H9 (cell line): ENCODE measurements at regions not wholly inside any gene's neighbourhood (a gene's known extent, or its start where the extent isn't known, plus 50 kb on each side); places are given as distances from the start of the nearest gene placed in this dataset.

Source experiments
- DNase-seq: peaks from one replicate; pipeline ENCODE4 v3.0.0-alpha.2; 2017
- H2AFZ ChIP-seq: one replicate; pipeline ENCODE4 v1.6.1; 2013; ENCODE audit warnings: mild to moderate bottlenecking, low read length, control low read depth, moderate library complexity
- H2AK5ac ChIP-seq: 2 replicates; pipeline ENCODE4 v1.6.1; 2013; ENCODE audit warnings: low read length, control low read depth, mixed read lengths; ENCODE audit not compliant: insufficient read length
- H2BK120ac ChIP-seq: one replicate; pipeline ENCODE4 v1.6.1; 2013; ENCODE audit warnings: low read depth, mild to moderate bottlenecking, low read length, control low read depth, inconsistent platforms; ENCODE audit not compliant: poor library complexity, severe bottlenecking
- H2BK12ac ChIP-seq: 2 replicates; pipeline ENCODE4 v1.6.1; 2013; ENCODE audit warnings: low read length, control low read depth, mixed read lengths, low read depth; ENCODE audit not compliant: insufficient read length
- H2BK15ac ChIP-seq: 2 replicates; pipeline ENCODE4 v1.6.1; 2013; ENCODE audit warnings: low read depth, low read length, control low read depth
- H2BK20ac ChIP-seq: one replicate; pipeline ENCODE4 v1.6.1; 2013; ENCODE audit warnings: low read depth, mild to moderate bottlenecking, low read length, control low read depth, inconsistent platforms; ENCODE audit not compliant: poor library complexity, severe bottlenecking
- H2BK5ac ChIP-seq: 2 replicates; pipeline ENCODE4 v1.6.1; 2013; ENCODE audit warnings: low read length, control low read depth, mixed read lengths; ENCODE audit not compliant: insufficient read length
- H3K14ac ChIP-seq: 2 replicates; pipeline ENCODE4 v1.6.1; 2013; ENCODE audit warnings: low read length, control low read depth; ENCODE audit not compliant: insufficient read depth
- H3K18ac ChIP-seq: 2 replicates; pipeline ENCODE4 v1.6.1; 2013; ENCODE audit warnings: low read depth, mild to moderate bottlenecking, mixed read lengths, low read length, control low read depth; ENCODE audit not compliant: insufficient read length
- H3K23ac ChIP-seq: 2 replicates; pipeline ENCODE4 v1.6.1; 2013; ENCODE audit warnings: low read length, control low read depth, mixed read lengths, low read depth; ENCODE audit not compliant: insufficient read length
- H3K23me2 ChIP-seq: 2 replicates; pipeline ENCODE4 v1.6.1; 2013; ENCODE audit warnings: low read depth, mild to moderate bottlenecking, mixed read lengths, low read length, control low read depth; ENCODE audit not compliant: insufficient read length, poor library complexity, severe bottlenecking
- H3K27ac ChIP-seq: 2 replicates; pipeline ENCODE4 v1.5.1; 2013; ENCODE audit warnings: low read length, control low read depth, mixed read lengths, low read depth; ENCODE audit not compliant: insufficient read length
- H3K27me3 ChIP-seq: 2 replicates; pipeline ENCODE4 v1.6.1; 2013; ENCODE audit warnings: low read length, control low read depth, inconsistent platforms; ENCODE audit not compliant: insufficient read depth
- H3K4ac ChIP-seq: 2 replicates; pipeline ENCODE4 v1.6.1; 2013; ENCODE audit warnings: low read depth, mild to moderate bottlenecking, control low read depth, inconsistent platforms, low read length, moderate library complexity
- H3K4me1 ChIP-seq: 2 replicates; pipeline ENCODE4 v1.6.1; 2013; ENCODE audit warnings: low read length, control low read depth, inconsistent platforms; ENCODE audit not compliant: insufficient read depth
- H3K4me2 ChIP-seq: 2 replicates; pipeline ENCODE4 v1.6.1; 2013; ENCODE audit warnings: low read length, control low read depth, mixed read lengths; ENCODE audit not compliant: insufficient read length, insufficient read depth
- H3K56ac ChIP-seq: 2 replicates; pipeline ENCODE4 v1.6.1; 2013; ENCODE audit warnings: low read depth, mild to moderate bottlenecking, mixed read lengths, low read length, control low read depth; ENCODE audit not compliant: insufficient read length
- H3K79me1 ChIP-seq: 2 replicates; pipeline ENCODE4 v1.6.1; 2013; ENCODE audit warnings: low read depth, mild to moderate bottlenecking, moderate library complexity, low read length, control low read depth, inconsistent platforms; ENCODE audit not compliant: insufficient read depth, poor library complexity, severe bottlenecking
- H3K79me2 ChIP-seq: 2 replicates; pipeline ENCODE4 v1.6.1; 2013; ENCODE audit warnings: low read length, control low read depth, inconsistent platforms; ENCODE audit not compliant: insufficient read depth
- H3K9ac ChIP-seq: 2 replicates; pipeline ENCODE4 v1.6.1; 2013; ENCODE audit warnings: low read length, control low read depth, mixed read lengths; ENCODE audit not compliant: insufficient read length; ENCODE audit errors: extremely low read depth
- H3K9me3 ChIP-seq: one replicate; pipeline ENCODE4 v1.6.1; 2013; ENCODE audit warnings: low read depth, low read length, inconsistent platforms; ENCODE audit not compliant: control insufficient read depth
- H3T11ph ChIP-seq: one replicate; pipeline ENCODE4 v1.6.1; 2013; ENCODE audit warnings: mild to moderate bottlenecking, low read length, control low read depth, inconsistent platforms
- H4K20me1 ChIP-seq: one replicate; pipeline ENCODE4 v1.6.1; 2013; ENCODE audit not compliant: control insufficient read depth, insufficient read length, insufficient read depth
- H4K5ac ChIP-seq: 2 replicates; pipeline ENCODE4 v1.6.1; 2013; ENCODE audit warnings: low read depth, mild to moderate bottlenecking, mixed read lengths, low read length, control low read depth; ENCODE audit not compliant: insufficient read length
- H4K8ac ChIP-seq: replicated peaks from 2 replicates; pipeline ENCODE4 v1.6.1; 2013; ENCODE audit warnings: low read length, control low read depth, mixed read lengths, low read depth; ENCODE audit not compliant: insufficient read length
- H4K91ac ChIP-seq: 2 replicates; pipeline ENCODE4 v1.6.1; 2013; ENCODE audit warnings: low read depth, mild to moderate bottlenecking, moderate library complexity, mixed read lengths, low read length, control low read depth; ENCODE audit not compliant: insufficient read length
- H3K27ac Mint-ChIP-seq, 3 experiments: 2 replicates in 2 of 3; 3 replicates in 1 of 3; pipeline ENCODE4 v1.8.0; 2020 to 2021; ENCODE audit warnings: mixed read lengths in 3 of 3, mild to moderate bottlenecking in 1 of 3, moderate library complexity in 1 of 3
- H3K27me3 Mint-ChIP-seq: 2 replicates; pipeline ENCODE4 v1.8.0; 2021; ENCODE audit warnings: low read depth, mild to moderate bottlenecking, moderate library complexity, mixed read lengths
- H3K36me3 Mint-ChIP-seq, 3 experiments: 2 replicates in 2 of 3; 3 replicates in 1 of 3; pipeline ENCODE4 v1.8.0; 2020 to 2021; ENCODE audit warnings: low read depth in 3 of 3, mixed read lengths in 3 of 3; ENCODE audit not compliant: insufficient read depth in 1 of 3
- H3K4me1 Mint-ChIP-seq, 2 experiments: 2 replicates each; pipeline ENCODE4 v1.8.0; 2020; ENCODE audit warnings: mixed read lengths in 2 of 2
- H3K4me3 Mint-ChIP-seq, 2 experiments: 2 replicates in 1 of 2; 3 replicates in 1 of 2; pipeline ENCODE4 v1.8.0; 2020 to 2021; ENCODE audit warnings: mild to moderate bottlenecking in 2 of 2, mixed read lengths in 2 of 2, moderate library complexity in 1 of 2
- H3K9me3 Mint-ChIP-seq, 2 experiments: 2 replicates in 1 of 2; 3 replicates in 1 of 2; pipeline ENCODE4 v1.8.0; 2020; ENCODE audit warnings: mild to moderate bottlenecking in 2 of 2, mixed read lengths in 2 of 2, moderate library complexity in 1 of 2
- WGBS: extraction: QIAGEN DNeasy Blood & Tissue Kit; methylation state at CpG from one replicate; pipeline ENCODE4 v1.1.7; 2013; ENCODE audit warnings: missing lambda C conversion rate, low lambda C conversion rate, mixed read lengths; ENCODE audit not compliant: insufficient read length; ENCODE audit errors: extremely low coverage; 5-methylcytosine and 5-hydroxymethylcytosine counted together
- TF ChIP-seq, protein P1 (sequence below): fragments of 200-600 bp; sonication (generic); conservative IDR thresholded peaks from 3 replicates; pipeline ENCODE4 v1.8.0; 2021; ENCODE audit warnings: antibody characterized with exemption, mild to moderate bottlenecking

GRCh38 chr16:86376837-86377236 is 133.5 kb upstream of the FOXF1 start:
- H3K9ac ChIP-seq = no peak overlapping the region
- no peaks in the 10 kb centered on the region for H4K20me1 ChIP-seq
- no peak overlapping the region for H3K4me2 ChIP-seq
- no peak overlapping the region for H3K23ac ChIP-seq
- Mint-ChIP-seq H3K27me3 (peaks cover 14% of the 10 kb centered on the region), H3K36me3 (peaks cover 0 to 8% (median 7%) of the 10 kb centered on the region in 3 experiments; a peak in 3 of 7 replicates), H3K4me1 (peaks cover 12 to 19% of the 10 kb centered on the region in 2 experiments), H3K4me3 (no peak overlapping the region), H3K27ac (no peak overlapping the region), H3K9me3 (peaks cover 10% of the 10 kb centered on the region in 2 experiments)
- WGBS = no CpG with 5 or more reads among the region's 4 CpGs
- no peak overlapping the region for H2BK120ac ChIP-seq
- no peak overlapping the region for H2AFZ ChIP-seq
- H3K4ac ChIP-seq = no peak overlapping the region
- no peaks in the 10 kb centered on the region for H3K23me2 ChIP-seq
- no peak overlapping the region for H2BK20ac ChIP-seq
- H2BK5ac ChIP-seq = no peak overlapping the region
- H2AK5ac ChIP-seq = no peak overlapping the region
- no peak overlapping the region for H3K18ac ChIP-seq
- no peak overlapping the region for H4K5ac ChIP-seq
- H3K14ac ChIP-seq = no peak overlapping the region
- no peaks in the 10 kb centered on the region for H3K79me1 ChIP-seq
- H3K4me1 ChIP-seq = no peaks in the 10 kb centered on the region
- H3K79me2 ChIP-seq = no peaks in the 10 kb centered on the region
- H3K9me3 ChIP-seq = no peaks in the 10 kb centered on the region
- H2BK12ac ChIP-seq = no peak overlapping the region
- H2BK15ac ChIP-seq = no peak overlapping the region
- H3K27ac ChIP-seq = no peak overlapping the region
- no peak for DNase-seq
- no peak overlapping the region for H3K56ac ChIP-seq
- H4K8ac ChIP-seq = no peak overlapping the region
- TF ChIP-seq, protein P1, sequence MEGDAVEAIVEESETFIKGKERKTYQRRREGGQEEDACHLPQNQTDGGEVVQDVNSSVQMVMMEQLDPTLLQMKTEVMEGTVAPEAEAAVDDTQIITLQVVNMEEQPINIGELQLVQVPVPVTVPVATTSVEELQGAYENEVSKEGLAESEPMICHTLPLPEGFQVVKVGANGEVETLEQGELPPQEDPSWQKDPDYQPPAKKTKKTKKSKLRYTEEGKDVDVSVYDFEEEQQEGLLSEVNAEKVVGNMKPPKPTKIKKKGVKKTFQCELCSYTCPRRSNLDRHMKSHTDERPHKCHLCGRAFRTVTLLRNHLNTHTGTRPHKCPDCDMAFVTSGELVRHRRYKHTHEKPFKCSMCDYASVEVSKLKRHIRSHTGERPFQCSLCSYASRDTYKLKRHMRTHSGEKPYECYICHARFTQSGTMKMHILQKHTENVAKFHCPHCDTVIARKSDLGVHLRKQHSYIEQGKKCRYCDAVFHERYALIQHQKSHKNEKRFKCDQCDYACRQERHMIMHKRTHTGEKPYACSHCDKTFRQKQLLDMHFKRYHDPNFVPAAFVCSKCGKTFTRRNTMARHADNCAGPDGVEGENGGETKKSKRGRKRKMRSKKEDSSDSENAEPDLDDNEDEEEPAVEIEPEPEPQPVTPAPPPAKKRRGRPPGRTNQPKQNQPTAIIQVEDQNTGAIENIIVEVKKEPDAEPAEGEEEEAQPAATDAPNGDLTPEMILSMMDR = no peak
- H3K27me3 ChIP-seq = no peaks in the 10 kb centered on the region
- no peak overlapping the region for H4K91ac ChIP-seq
- H3T11ph ChIP-seq = no peak overlapping the region
